NCI-H526 treated with DMSO at 0.1 percent for 48 hours (cell line): ENCODE measurements at regions not wholly inside any gene's neighbourhood (a gene's known extent, or its start where the extent isn't known, plus 50 kb on each side); places are given as distances from the start of the nearest gene placed in this dataset.

Experiments
- DNase-seq: peaks from one replicate; lab custom pipeline; 2025; lab: John Stamatoyannopoulos, UW

- DNase-seq, result no peak
These were observed 442.2 kb downstream of the TCERG1L start for GRCh38 chr10:130869179-130869841.

DNA sequence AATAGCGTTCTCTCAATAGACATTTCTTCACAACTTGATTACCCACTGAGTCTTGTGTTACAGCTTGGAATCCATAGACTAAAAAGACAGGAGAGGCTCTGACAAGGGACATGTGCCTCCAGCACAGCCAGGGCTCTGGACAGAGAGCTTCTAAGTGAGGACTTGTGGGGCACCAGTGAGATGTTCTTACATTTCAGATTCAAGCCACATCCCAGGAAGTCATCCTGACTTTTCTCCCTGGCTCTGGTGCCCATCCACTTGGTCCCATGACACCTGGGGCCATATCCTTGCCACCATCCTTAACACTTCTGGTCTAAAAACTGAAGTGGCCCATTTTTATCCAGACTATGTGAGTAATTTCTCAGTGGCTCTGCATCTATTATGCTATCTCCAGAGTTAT is 440.1 kb downstream of the TCERG1L start:
- no peak for DNase-seq

DNA sequence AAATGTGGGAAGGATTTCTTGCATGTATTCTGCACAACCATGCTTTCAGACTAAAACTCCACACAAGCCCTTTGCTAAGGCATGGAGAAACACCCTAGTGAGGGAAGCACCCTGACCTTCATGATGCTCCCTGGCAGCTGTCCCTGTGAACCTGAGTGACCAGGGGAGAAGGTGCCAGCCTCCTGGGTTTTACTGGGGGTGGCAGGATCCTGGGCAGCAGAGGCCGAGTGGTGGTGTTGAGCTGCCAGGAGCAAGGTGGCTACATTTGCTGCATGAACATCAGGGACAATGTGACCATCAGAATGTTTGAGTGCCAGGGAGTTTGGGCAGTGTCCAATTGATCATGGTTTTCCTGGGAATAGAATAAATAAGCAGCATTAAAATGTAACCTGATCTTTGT is 437.9 kb downstream of the TCERG1L start:
- no peak for DNase-seq

GRCh38 chr10:130875116-130875515 is 436.4 kb downstream of the TCERG1L start:
- DNase-seq, result no peak

DNA sequence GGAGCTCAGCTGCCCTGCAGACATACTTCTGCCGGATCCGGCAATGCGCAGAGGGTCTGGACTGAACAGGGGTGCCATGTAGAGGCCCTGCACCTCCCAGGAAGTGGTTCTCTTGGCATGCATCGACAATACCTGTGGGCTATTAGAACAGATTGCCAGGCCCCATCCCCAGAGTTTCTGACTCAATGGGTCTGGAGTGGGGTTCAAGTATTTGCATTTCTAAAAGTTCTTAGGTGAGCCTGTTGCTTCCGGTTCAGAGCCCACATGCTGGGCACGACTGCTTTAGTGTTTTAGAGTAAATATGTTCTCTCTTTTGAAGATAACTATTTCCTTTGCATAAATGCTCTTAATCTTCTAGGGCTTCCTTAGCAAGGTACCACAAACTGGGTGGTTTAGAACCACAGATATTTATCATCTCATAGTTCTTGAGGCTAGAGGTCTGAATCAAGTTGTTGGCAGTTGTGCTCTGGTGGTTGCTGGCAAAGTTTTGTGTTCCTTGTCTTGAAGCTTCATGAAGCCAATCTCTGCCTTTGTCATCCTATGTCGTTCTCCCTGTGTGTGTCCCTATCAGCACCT is 435.5 kb downstream of the TCERG1L start:
- DNase-seq, result no peak

GRCh38 chr10:130877126-130877525 is 434.4 kb downstream of the TCERG1L start:
- no peak for DNase-seq

DNA sequence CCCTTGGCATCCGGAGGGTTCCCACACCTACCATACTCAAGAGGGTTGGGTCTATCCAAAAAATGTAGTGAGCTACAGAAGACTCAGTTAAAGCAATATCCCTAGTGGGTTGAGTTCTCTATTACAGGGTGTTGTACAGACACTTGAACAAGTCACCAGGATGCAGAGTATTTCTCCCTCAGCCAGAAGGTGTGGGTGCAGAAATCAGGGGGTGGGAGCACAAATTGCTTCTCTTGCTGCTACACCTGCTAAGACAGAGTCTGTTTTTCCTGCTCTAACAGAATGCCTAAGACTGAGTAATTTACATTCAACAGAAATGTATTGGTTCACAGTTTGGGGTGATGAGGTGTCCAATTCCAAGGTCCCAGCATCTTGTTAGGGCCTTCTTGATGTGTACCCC is 433.4 kb downstream of the TCERG1L start:
- DNase-seq, result no peak

GRCh38 chr10:130882906-130883305 is 428.6 kb downstream of the TCERG1L start:
- no peak for DNase-seq

DNA sequence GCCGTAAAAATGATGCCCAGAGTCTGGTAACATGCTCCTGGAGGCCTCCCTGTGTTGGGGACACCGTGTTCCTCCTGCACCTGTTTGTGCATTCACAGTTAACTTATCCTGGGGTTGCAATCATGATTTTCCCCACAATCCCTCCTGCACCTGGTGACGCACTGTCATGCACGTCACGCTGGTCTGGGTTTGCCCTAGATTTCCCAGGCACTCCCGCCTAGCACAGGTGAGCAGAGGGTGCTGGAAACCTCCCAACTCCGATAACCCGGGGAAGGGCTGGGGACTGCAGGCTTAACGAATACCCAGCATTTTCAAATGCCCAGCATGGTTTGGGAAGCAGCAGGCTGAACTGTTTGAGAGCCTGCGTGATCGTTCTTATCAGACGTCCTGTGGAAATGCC is 427.1 kb downstream of the TCERG1L start:
- DNase-seq, result no peak

DNA sequence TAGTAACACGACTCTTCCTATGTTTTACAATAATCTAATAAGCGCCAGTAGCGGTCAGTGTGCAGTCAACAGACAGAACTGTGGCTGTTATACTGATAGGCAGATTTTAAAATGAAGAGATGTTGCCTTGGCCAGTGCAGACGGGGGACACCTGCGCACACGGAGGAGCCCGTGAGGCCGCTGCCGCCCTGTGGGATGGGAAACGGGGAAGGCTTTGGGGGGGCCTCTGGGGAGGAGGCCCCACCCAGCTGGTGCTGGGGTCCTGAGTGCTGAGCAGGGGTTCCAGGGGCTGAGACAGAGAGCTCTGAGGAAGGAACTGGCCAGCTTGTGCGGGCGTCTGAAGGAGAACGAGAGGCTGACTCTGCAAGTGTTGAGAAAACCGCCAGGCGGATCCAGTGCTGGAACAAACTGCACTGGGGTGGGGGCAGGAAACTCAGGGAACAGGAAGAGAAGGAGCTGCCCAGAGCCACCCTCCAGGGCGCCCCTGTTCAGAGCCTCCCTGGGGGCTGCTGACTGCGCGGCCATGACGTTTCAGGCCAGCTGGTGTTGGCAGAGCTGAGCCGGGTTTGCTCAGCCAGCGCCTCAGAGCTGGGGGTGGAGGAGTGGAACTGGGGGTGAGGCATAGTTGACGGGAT is 426.4 kb downstream of the TCERG1L start:
- no peak for DNase-seq

- DNase-seq, result no peak
These were observed 424.4 kb downstream of the TCERG1L start for GRCh38 chr10:130887170-130887569.

- no peak for DNase-seq
These were observed 423.0 kb downstream of the TCERG1L start for GRCh38 chr10:130888493-130888892.

GRCh38 chr10:130889240-130889639 is 422.3 kb downstream of the TCERG1L start:
- DNase-seq, result no peak

- DNase-seq, result no peak
These were observed 421.7 kb downstream of the TCERG1L start for GRCh38 chr10:130889780-130890179.

DNA sequence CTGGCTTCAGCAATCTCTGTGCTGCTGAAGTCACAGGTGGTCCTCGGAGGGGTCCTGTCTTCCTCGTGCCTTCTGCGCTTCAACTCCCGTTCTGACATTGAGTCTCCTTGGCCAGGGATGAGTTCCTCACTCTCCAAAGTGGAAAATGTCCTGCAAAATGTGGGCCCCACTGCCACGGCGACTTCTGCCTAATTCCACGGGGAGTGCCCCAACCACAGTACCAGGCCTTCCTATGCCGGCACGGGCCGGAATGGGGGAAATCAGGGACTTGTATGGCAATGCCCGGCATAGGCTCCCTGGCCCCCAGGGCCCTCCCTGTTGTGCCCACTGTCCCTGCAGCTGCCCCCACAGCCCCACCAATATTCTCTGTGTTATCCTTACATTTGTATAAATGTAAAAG is 420.5 kb downstream of the TCERG1L start:
- DNase-seq, result no peak

DNA sequence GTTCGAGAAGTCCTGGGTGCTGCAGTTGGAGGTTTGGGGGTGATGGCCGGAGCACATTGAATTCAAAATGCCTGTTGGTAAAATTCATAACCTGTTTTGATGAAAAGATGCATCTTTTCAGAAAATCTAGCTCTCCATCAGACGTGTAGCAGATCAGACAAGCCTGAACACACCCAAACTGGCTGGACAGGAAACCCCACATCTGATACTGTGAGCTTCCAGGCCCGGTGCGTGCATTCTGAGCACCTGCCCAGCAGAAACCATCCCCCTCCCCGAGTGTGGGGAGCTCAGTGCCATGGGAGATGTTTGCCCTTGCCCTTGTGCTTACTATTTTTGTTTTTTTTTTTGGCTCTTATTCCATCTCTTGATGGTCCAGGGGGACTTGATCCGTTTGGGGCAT is 417.1 kb downstream of the TCERG1L start:
- no peak for DNase-seq

DNA sequence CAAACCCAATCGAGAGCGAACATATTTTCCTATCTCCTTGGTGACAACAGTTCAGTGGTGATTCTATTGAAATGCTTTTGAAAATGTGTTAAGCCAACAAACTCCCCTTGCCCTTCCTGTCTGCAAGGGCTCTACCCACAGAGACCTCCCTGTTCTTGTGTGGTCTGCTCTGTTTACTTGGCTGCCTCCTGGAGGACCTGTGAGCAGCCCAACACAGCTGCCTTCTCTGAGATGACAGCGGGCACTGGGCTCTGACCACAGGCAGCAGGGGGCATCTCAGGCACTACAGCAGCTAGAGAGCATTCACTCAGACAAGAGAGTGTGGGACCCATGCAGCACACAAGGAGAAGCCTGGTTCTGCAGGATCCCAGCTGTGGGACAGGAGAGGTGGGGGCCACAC is 416.4 kb downstream of the TCERG1L start:
- no peak for DNase-seq

GRCh38 chr10:130897815-130898214 is 413.7 kb downstream of the TCERG1L start:
- no peak for DNase-seq

GRCh38 chr10:130898381-130898780 is 413.1 kb downstream of the TCERG1L start:
- DNase-seq, result no peak

- DNase-seq, result no peak
These were observed 411.7 kb downstream of the TCERG1L start for GRCh38 chr10:130899856-130900255.

DNA sequence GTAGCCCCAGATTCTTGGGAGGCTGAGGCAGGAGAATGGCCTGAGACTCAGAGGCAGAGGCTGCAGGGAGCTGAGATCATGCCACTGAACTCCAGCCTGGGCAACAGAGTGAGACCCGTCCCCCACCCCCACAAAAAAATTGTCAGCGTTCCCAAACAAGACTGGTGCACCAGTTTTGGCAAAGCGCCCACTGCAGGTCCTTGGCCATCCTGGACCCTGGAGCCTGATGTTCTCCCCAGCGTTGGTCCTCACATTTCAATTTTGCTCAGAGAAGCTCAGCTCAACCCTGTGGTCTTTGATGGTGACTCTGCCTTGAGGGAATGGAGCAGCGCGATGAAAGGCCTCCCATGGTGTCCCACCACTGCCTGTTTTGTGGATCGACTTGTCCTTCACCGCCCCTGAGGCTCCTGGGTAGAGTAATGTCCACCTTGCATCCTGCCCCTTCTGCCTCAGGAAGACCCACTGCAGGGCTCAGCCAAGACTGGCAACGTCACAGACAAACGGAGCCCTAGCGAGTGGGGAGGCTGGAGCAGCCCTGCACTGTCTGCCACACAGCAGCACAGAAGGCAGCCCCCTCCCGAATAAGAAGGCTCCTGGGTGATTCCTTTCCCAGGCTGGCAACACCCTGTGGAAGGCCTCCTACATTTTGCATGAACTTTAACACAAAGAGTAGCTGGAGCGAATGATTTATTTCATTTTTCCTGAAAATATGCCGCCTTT is 410.9 kb downstream of the TCERG1L start:
- no peak for DNase-seq

DNA sequence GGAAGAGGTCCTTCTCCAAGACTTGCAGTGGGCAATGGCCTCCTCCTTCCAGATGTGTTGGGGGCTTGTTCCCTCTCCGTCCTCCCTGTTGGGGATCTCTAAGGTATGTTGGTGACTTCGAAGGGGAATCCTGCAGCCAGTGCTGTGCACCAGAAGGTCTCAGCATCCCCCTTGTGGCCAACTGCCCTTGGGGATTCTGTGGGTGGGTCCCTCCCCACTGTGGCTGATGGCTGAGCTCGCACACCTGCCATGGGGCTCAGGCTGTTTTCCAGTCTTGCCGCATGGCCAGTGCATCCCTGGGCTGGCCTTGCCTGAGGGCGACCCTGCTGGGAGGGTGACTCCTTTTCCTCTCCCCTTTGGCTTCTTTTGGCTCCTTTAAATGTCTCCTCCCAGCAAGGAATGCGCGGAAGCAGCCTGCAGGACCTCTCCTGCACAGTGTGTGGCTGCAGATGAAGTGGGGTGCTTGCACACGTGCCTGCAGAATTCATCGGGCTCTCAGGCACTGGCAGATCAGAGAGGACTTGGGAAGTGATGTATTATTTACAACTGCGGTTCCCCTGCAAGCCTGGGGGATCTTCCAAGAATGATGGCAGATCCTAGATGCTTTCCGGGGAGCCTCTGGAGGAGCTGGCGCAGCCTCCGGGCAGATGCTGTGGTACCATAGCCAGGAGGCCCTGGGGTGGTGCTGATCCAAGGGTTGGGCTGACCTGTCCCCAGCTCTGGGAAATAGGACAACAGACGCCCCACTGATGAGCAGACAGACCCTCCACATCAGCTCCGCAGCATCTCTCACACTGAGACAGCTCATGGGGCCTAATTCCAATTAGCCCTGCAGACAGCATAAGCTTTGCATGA is 410.0 kb downstream of the TCERG1L start:
- DNase-seq, result no peak
